Non-pigmented ciliary epithelial cell (primary cell): ENCODE measurements at regions not wholly inside any gene's neighbourhood (a gene's known extent, or its start where the extent isn't known, plus 50 kb on each side); places are given as distances from the start of the nearest gene placed in this dataset.
"Not testable (repeated sequence)": the region's sequence is repeated elsewhere in the genome, so short reads cannot be mapped to it uniquely, and the experiment has no call there.

ENCODE experiments used
- DNase-seq: peaks from one replicate; pipeline ENCODE4 v3.0.0-alpha.2; 2010; ENCODE audit warnings: low read depth

DNA sequence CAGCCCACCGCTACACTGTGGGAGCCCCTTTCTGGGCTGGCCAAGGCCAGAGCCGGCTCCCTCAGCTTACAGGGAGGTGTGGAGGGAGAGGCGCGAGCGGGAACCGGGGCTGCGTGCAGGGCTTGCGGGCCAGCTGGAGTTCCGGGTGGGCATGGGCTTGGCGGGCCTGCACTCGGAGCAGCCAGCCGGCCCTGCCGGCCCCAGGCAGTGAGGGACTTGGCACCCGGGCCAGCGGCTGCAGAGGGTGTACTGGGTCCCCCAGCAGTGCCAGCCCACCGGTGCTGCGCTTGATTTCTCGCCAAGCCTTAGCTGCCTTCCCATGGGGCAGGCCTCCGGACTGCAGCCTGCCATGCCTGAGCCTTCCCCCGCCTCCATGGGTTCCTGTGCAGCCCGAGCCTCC, 306.2 kb downstream of the PPP4R3C start:
- DNase-seq = not testable (repeated sequence)

GRCh38 chrX:27136325-27136724, 326.8 kb downstream of the PPP4R3C start:
- no peak for DNase-seq

- DNase-seq = no peak
These were observed 330.3 kb downstream of the PPP4R3C start for GRCh38 chrX:27132862-27133261.

DNA sequence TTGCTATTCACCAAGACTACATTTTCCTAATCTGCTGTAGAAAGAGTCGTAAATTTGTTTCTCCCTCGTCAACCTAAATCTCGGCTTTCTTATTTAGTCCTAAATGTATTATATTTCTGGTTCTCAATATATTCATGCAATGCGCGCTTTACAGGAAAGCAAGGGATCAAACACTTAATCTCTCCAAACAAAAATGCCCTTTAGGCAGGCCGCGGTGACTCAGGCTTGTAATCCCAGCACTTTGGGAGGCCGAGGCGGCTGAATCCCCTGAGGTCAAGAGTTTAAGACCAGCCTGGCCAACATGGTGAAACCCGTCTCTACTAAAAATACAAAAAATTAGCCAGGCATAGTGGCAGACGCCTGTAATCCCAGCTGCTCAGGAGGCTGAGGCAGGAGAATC, 376.0 kb downstream of the PPP4R3C start:
- not testable (repeated sequence) for DNase-seq

DNA sequence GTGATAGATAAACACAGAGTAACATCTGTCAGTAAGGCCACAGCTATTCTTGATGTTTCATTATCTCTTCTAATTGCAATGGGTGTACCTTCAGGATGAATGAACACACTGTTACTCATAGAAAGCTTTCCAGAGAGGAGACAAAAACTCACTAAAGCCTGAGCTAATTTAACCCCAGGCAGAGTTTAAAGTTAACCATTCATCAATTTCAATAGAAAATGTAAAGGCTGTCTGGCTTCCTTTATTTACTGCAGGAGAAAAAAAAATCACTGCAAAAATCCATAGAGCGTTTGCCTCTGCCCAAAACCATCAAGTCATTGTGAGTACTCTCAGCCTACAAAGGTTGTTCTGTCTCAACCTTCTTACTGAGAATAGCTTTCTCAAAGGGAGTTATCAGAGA, 376.9 kb downstream of the PPP4R3C start:
- DNase-seq = no peak

DNA sequence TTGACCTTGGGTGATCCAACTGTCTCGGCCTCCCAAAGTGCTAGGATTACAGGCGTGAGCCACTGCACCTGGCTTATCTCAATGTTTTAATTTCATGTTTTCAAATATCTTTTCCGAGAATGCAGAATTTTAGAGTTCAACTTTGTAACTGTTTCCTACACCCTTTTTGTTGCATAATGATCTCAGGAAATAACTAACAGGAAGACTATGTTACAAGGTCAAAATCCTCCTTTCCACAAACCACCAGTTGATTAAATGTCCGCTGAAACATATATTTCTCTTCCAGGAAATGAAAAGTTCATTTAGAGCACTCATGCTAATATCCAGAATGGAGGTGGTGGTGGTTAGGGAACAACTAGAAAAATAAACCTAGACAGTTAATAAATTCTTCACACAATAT, 377.8 kb downstream of the PPP4R3C start:
- no peak for DNase-seq

DNA sequence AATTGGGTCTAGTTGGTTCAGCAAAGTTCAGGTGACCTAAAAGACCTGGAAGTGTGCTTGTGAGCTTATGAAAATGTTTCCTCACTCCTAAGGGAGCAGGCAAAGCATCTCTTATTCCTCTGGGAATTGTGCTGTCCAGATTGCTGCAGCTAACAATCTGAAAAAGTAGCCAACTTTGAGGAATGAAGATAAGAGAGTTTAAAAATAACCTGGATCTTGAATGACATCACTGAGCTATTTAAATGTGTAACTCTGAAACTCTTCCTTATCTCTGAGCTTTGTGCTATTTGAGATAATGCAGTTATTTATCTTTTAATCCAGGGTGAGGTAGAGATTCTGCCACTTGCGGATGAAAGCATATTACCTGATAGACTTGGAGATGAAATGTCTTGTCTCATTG, 384.8 kb downstream of the PPP4R3C start:
- DNase-seq = no peak

GRCh38 chrX:27057883-27058282, 405.3 kb downstream of the PPP4R3C start:
- no peak for DNase-seq

- no peak for DNase-seq
These were observed 423.8 kb downstream of the PPP4R3C start for GRCh38 chrX:27039332-27039731.

DNA sequence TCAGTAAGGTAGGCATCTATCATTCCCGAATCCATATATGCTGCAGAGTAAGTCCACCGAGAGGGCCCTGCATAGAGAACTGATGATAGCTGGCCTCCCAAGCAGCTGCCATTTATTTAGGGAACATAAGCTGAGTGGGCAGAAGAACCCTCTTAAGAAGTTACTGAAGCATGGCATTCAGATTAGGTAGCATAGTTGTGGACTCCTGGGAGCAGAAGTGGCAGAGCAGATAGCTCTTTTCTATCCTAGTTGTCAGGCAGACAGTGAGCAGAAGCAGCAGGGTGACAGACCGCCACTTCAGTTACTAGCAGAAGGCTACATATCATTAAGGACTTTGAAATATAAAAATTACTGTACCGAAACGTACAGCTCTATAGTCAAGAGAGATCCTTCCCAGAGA, 454.7 kb downstream of the PPP4R3C start:
- DNase-seq = no peak

DNA sequence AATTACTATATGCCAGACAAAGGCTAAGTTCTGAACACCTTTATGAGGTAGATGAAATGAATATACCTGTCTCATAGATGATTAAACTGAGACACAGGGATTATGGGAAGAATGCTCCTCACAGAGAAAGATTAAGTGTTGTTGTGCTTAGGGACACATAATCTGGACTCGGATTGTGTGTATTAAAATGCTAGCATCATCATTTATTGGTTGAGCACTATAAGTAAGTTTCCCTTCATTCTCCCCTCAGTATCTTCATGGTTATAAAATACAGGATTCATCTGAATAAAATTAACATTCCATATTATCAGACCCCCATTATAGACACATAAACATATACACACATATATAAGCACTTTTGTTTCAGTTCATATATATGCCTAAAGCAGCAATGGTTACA, 463.5 kb downstream of the PPP4R3C start:
- no peak for DNase-seq

DNA sequence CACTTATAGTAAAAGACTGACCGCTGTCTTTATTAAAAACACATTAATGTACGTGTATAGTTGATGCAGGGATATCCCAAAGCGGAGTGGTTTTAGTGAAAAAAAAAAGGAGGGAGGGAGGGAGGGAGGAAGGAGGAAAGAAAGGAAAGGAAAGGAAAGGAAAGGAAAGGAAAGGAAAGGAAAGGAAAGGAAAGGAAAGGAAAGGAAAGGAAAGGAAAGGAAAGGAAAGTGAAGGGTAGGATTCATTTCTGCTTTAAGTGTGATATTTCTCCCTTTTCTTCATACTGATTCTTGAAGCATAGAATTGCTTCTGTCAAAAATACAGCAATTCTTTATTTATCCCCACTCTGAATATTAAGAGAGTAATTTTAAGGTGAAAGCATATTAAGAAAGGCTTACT, 504.9 kb downstream of the PPP4R3C start:
- no peak for DNase-seq

- no peak for DNase-seq
These were observed 509.1 kb downstream of the PPP4R3C start for GRCh38 chrX:26954029-26954428.

GRCh38 chrX:26952213-26952612, 510.9 kb downstream of the PPP4R3C start:
- no peak for DNase-seq

- no peak for DNase-seq
These were observed 535.7 kb downstream of the PPP4R3C start for GRCh38 chrX:26927419-26927818.

DNA sequence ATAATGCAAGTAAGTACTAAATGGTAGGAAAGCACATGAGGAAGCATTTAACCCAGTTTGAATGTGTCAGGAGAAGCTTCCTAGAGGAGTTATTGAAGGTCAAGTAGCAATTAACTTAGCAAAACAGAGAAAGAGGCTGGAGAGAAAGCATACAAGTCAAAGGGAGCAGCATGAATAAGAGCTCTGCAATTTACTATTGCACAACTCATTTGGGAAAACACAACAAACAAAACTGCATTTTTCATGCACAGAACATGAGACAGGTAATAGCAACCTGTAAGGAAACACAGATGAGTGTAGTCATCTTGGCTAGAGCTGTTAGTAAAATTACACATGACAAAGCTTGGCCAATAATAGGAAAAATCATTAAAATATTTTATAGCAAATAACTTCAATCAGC, 538.1 kb downstream of the PPP4R3C start:
- no peak for DNase-seq

DNA sequence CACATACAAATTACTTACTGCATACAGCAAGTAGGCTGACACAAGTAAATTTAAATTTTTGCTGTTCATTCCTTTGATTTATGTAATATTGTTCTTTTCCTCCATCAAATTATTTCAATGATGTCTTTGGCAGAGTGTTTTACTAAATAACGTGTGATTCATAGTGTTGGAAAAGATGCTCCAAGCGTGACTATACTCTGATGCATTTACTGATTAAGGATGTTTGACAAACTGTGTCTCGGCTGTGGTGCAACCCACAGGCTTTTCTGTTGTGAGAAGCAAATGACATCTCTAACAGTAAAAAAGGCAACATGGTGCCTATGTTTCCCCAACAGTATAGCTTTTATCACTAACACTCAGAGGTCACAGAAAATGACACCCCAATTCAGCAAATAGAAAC, 540.9 kb downstream of the PPP4R3C start:
- no peak for DNase-seq

GRCh38 chrX:26918631-26919030, 544.5 kb downstream of the PPP4R3C start:
- no peak for DNase-seq

GRCh38 chrX:26916991-26917390, 546.1 kb downstream of the PPP4R3C start:
- DNase-seq = no peak

DNA sequence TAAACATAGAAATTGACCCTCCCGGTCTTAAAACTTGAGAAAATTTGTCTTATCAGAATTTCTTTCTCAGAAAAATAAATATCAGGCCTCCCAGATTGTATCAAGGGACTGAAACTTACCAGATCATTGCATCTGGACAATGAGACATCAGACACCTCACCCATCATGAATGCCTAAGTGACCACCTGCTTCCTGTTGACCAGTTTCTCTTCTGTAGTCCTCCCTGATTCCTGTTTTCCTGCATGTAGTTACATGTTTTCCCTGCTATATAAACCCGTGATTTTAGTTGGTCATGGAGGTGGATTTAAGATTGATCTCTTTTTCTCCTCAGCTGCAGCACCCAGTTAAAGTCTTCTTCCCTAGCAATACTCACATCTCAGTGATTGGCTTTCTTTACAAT, 548.1 kb downstream of the PPP4R3C start:
- no peak for DNase-seq

DNA sequence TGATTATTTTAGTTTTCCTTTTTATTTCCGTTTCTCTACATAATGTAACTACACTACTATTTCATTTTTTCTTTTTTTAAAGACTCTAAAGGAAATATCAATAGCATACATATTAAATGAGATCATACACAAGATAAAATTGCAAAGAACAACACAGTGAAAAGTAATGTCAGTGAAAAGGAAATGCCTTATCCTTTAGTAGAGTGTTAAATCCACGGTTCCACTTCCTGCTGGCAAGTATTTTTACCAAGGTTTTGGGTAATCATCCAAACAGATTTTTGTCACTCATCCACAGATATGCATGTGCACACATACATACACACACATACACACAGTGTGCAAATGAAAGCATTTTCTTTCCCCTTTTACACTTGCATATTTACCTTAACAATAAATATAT, 548.9 kb downstream of the PPP4R3C start:
- DNase-seq = no peak

- DNase-seq = not testable (repeated sequence)
These were observed 551.4 kb downstream of the PPP4R3C start for GRCh38 chrX:26911785-26912184.

DNA sequence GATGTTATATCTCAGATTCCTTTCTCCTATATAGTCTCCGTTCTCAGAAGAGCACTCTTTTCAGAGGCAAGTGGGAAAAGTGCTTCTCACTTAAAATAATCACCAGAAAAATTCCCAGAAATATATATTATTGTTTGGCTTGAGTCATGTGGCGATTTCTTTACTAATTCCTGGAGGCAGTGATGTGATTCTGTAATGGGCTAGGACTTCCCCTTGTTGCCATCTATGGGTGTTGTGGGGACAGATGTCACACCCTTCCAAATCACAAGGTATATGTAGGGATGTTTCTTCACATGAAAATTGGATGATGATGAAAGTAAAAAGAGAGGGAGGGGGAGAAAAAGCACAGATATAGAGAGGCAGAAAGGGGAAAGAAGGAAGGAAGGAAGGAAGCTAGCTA, 553.4 kb downstream of the PPP4R3C start:
- no peak for DNase-seq

DNA sequence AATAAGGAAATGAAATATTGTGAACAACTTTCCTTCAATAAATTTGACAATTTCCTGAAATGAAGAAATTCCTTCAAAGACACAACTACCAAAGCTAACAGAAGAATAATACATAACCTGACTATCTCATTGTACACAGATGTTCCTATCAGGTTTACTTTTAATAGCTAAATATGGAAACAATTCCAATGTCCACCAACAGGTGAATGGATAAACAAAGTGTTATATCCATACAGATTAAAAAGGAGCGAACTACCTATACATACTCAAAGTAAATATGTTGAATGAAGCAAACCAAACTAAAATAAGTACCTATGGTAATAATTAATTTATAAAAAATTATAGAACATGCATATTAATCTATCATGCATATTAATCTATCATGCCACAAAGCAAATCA, 554.9 kb downstream of the PPP4R3C start:
- no peak for DNase-seq

DNA sequence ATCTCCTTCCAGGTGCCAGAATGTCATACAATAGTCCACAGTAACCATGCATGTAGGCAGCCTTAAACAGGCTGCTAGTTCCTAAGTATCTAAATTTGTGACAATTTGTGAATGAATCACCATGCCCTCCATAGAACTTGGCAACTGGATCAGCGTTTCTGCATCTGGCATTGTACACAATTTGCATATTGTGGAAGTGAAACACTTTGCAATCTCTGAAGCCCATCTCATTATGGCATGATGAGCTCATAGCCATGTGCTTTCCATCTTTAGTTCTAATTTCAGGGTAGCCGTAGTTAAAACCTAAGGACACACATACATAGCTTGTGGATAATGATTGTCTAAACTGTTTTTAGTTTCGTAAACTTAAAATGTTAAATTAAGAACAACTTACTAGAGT, 573.6 kb downstream of the PPP4R3C start:
- no peak for DNase-seq
